HL-60 (cell line): ENCODE measurements at regions not wholly inside any gene's neighbourhood (a gene's known extent, or its start where the extent isn't known, plus 50 kb on each side); places are given as distances from the start of the nearest gene placed in this dataset.

Source experiments
- DNase-seq, 2 experiments: peaks; one replicate each; pipeline ENCODE4 v3.0.0-alpha.2; 2010 to 2020; ENCODE audit warnings: low read depth in 1 of 2, low spot score in 1 of 2
- H3K27ac ChIP-seq: fragments of 250-450 bp; sonication (Bioruptor Pico); replicated peaks from 2 replicates; pipeline ENCODE4 v1.5.1; 2020; ENCODE audit warnings: mild to moderate bottlenecking, moderate library complexity
- H3K27me3 ChIP-seq: fragments of 250-450 bp; sonication (Bioruptor Pico); 2 replicates; pipeline ENCODE4 v1.5.1; 2021; ENCODE audit warnings: mild to moderate bottlenecking, moderate library complexity; ENCODE audit not compliant: insufficient read depth, poor library complexity, severe bottlenecking
- H3K4me3 ChIP-seq: replicated peaks from 2 replicates; pipeline ENCODE4 v1.5.1; 2011; ENCODE audit warnings: mild to moderate bottlenecking, control low read depth, low read length; ENCODE audit not compliant: insufficient read depth
- GABPA ChIP-seq: IDR thresholded peaks from 2 replicates; pipeline ENCODE4 v1.6.1; 2012; ENCODE audit warnings: low read depth
- POLR2AphosphoS5 ChIP-seq: IDR thresholded peaks from 2 replicates; pipeline ENCODE4 v1.6.1; 2012; ENCODE audit warnings: low read depth
- SPI1 ChIP-seq: IDR thresholded peaks from 2 replicates; pipeline ENCODE4 v1.6.1; 2012; ENCODE audit warnings: low read depth, mild to moderate bottlenecking, borderline replicate concordance
- TF ChIP-seq, protein P1 (sequence below): IDR thresholded peaks from one replicate; pipeline ENCODE4 v1.5.1; 2011; ENCODE audit warnings: low read length, control low read depth, inconsistent platforms; ENCODE audit not compliant: insufficient read depth
- TF ChIP-seq, protein P2 (sequence below): IDR thresholded peaks from 2 replicates; pipeline ENCODE4 v1.6.1; 2012; ENCODE audit warnings: low read depth; ENCODE audit not compliant: insufficient replicate concordance

DNA sequence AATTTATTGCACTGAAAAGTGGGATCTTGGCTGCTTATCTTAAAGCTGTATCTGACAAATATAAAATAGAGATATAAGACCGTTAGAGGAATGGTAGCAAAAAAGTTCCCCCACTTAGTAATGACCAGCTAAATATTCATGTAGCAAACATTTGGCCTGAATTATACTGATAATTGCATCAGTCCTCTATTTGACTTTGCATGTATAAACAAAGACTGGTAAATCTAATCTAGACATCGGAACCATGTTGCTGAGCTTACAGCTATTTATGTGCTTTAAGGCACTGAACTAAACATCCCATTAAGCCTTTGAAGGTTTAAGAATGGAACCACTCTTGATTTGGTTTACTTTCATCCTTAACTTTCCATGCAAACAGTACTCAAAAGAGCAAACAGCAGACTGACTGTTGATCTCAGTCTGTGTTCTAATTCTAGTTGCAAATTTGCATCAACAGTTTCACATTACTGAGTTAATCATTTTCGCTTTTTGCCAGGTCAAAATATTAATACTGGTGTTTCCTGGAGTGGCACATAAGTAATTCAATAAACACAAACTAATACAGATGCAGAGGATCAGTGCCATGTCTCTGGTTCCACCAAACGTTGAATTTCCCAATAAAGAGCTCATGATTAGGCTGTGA is 203.5 kb upstream of the HTR2A start:
- no peak overlapping the region for H3K27ac ChIP-seq
- DNase-seq, result no peak
- TF ChIP-seq, protein P1, sequence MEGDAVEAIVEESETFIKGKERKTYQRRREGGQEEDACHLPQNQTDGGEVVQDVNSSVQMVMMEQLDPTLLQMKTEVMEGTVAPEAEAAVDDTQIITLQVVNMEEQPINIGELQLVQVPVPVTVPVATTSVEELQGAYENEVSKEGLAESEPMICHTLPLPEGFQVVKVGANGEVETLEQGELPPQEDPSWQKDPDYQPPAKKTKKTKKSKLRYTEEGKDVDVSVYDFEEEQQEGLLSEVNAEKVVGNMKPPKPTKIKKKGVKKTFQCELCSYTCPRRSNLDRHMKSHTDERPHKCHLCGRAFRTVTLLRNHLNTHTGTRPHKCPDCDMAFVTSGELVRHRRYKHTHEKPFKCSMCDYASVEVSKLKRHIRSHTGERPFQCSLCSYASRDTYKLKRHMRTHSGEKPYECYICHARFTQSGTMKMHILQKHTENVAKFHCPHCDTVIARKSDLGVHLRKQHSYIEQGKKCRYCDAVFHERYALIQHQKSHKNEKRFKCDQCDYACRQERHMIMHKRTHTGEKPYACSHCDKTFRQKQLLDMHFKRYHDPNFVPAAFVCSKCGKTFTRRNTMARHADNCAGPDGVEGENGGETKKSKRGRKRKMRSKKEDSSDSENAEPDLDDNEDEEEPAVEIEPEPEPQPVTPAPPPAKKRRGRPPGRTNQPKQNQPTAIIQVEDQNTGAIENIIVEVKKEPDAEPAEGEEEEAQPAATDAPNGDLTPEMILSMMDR, result no peak
- TF ChIP-seq, protein P2, sequence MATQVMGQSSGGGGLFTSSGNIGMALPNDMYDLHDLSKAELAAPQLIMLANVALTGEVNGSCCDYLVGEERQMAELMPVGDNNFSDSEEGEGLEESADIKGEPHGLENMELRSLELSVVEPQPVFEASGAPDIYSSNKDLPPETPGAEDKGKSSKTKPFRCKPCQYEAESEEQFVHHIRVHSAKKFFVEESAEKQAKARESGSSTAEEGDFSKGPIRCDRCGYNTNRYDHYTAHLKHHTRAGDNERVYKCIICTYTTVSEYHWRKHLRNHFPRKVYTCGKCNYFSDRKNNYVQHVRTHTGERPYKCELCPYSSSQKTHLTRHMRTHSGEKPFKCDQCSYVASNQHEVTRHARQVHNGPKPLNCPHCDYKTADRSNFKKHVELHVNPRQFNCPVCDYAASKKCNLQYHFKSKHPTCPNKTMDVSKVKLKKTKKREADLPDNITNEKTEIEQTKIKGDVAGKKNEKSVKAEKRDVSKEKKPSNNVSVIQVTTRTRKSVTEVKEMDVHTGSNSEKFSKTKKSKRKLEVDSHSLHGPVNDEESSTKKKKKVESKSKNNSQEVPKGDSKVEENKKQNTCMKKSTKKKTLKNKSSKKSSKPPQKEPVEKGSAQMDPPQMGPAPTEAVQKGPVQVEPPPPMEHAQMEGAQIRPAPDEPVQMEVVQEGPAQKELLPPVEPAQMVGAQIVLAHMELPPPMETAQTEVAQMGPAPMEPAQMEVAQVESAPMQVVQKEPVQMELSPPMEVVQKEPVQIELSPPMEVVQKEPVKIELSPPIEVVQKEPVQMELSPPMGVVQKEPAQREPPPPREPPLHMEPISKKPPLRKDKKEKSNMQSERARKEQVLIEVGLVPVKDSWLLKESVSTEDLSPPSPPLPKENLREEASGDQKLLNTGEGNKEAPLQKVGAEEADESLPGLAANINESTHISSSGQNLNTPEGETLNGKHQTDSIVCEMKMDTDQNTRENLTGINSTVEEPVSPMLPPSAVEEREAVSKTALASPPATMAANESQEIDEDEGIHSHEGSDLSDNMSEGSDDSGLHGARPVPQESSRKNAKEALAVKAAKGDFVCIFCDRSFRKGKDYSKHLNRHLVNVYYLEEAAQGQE, result no peak
- TF ChIP-seq GABPA (no peak), POLR2AphosphoS5 (no peak), SPI1 (no peak)
- H3K4me3 ChIP-seq, result no peak overlapping the region
- peaks cover 3% of the 10 kb centered on the region for H3K27me3 ChIP-seq

DNA sequence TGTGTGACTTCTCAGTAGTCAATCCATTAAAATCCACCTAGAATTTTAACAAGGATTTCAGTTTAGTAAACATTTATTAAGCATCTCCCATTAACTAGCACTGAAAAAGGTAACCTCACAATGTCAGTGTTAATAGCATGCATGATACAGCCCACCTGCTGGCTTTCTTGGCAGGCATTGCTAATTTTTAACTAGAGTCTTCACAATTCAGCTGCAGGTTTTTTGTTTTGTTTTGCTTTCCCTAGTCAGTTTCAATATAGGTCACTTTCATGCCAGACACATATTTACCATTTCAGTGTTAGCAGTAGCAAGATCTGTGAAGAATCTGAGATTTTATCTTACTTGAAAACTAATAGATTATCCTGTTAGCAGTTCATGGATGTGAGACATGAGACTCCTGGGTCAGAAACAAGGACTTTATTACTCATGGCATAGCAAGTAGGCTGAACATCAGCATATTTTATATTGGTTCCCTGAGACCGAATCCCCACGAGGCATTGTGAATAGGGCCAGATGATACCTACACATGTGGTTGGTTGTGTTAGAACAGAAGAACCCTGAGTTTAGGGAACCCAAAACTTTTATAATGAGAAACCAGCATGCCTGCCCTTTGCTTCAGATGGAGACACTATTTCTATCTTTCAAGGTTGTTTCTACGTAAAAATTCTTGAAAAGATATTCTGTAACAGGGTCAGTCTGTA is 198.0 kb upstream of the HTR2A start:
- Histone ChIP-seq H3K27ac (no peak overlapping the region), H3K27me3 (peaks cover 3% of the 10 kb centered on the region), H3K4me3 (no peak overlapping the region)
- no peak for DNase-seq
- TF ChIP-seq, protein P2, result no peak
- TF ChIP-seq, protein P1, result no peak
- TF ChIP-seq POLR2AphosphoS5 (no peak), GABPA (no peak), SPI1 (no peak)

DNA sequence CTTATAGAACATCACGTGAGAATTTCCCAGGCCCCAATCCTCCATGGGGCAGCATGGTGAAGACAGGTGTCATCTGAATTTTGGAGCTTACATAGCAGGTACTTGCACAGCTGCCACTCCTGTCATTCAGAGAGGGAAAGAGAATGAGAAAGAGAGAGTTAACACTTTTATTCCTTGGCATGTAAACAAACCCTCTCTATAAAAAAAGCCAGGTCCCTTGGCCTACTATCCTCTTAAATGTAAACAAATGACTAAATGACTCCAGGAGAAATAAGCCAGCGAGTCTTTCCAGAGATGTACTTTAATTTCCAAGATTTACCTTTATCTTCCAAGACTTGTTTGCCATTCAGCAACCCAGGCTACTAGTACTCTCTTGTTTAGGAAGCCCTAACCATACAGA is 195.3 kb upstream of the HTR2A start:
- Histone ChIP-seq H3K27me3 (peaks cover 3% of the 10 kb centered on the region), H3K4me3 (no peak overlapping the region), H3K27ac (no peak overlapping the region)
- no peak for DNase-seq
- TF ChIP-seq SPI1, result no peak
- TF ChIP-seq, protein P2, result no peak
- TF ChIP-seq POLR2AphosphoS5, result no peak
- TF ChIP-seq GABPA, result no peak
